ENCODE measurements at regions not wholly inside any gene's neighbourhood (a gene's known extent, or its start where the extent isn't known, plus 50 kb on each side); places are given as distances from the start of the nearest gene placed in this dataset.

DNA sequence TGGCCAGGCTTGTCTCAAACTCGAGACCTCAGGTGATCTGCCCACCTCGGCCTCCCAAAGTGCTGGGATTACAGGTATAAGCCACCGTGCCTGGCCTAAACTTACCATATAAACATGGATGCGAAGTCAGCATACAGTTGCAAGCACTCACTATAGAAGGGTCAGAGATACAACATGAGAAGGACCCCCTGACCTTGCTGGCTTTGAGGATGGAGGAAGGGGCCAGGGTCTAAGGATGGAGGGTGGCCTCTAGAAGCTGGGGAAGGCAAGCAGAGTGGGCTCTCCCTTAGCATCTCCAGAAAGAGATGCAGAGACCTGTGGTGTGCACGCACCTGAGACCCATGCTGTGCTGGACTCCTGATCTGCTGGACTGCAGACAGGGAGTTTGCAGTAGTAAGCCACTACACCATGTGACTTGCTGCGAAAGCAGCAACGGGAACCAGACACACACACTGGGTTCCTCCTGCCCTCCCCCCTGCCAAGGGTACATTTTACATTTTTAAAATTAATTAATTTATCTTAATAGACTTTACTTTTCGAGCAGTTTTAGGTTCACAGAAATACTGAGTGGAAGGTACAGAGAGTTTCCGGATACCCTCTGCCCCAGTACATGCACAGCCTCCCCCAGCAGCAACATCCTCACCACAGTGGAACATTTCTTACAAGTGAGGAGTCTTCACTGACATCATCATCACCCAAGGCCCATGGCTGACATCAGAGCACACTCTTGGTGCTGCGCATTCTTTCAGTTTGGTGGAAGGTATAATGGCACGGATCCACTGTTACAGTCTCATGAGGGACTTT is 170.1 kb upstream of the B3GAT1 start:
- no peak overlapping the region for H3K4me3 ChIP-seq
- no peak for TF ChIP-seq POLR2A (IDR thresholded peaks at IDR 0.05)
- no peak for TF ChIP-seq EP300 (IDR thresholded peaks at IDR 0.05)
- TF ChIP-seq CTCF (IDR thresholded peaks at IDR 0.05): no peak
- no peaks in the 10 kb centered on the region for H3K4me1 ChIP-seq (ENCODE audit: insufficient read depth)
- H3K36me3 ChIP-seq: no peaks in the 10 kb centered on the region
- intact Hi-C loops (cut with DNase I): loop anchor here in 1 of 4 donors (10.0 kb wide), 1 partner anchor 63 kb away; no protein-coding TSS in a partner anchor
- H3K9me3 ChIP-seq: no peaks in the 10 kb centered on the region
- no peaks in the 10 kb centered on the region for H3K27me3 ChIP-seq
- no peak overlapping the region for H3K27ac ChIP-seq
- WGBS, 3 donors: 84 to 85% (median 84%) methylated on average over 11 of the region's 11 CpGs
- DNase-seq: no peak

GRCh38 chr11:134581121-134581626 is 169.1 kb upstream of the B3GAT1 start:
- Histone ChIP-seq H3K27me3 (no peaks in the 10 kb centered on the region), H3K36me3 (no peaks in the 10 kb centered on the region), H3K9me3 (no peaks in the 10 kb centered on the region), H3K4me3 (no peak overlapping the region), H3K27ac (no peak overlapping the region), H3K4me1 (ENCODE audit: insufficient read depth) (no peaks in the 10 kb centered on the region)
- TF ChIP-seq EP300 (IDR thresholded peaks at IDR 0.05) (no peak), POLR2A (IDR thresholded peaks at IDR 0.05) (no peak), CTCF (IDR thresholded peaks at IDR 0.05) (no peak)
- intact Hi-C loops (cut with DNase I): loop anchor here in 1 of 4 donors (10.0 kb wide), 1 partner anchor 64 kb away; no protein-coding TSS in a partner anchor
- DNase-seq: no peak
- WGBS, 3 donors: 71 to 78% (median 75%) methylated on average over 9 of the region's 9 CpGs

DNA sequence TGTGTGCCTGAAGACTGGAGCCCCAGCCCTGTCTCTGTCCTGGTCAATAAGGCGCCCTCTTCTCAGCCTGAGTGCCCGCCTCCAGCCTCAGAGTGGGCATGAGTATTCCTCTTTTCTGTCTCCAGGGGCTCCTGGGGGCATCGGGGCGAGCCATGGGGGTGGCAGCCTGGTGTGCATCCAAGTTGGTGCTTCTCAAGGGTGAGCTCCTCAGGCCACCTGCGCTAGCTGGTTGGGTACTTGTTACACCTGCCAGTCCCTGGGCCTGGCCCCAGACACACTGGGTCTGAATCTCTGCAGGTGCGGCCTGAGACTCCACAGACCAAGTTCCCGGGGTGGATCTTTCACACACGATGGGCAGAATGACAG is 168.6 kb upstream of the B3GAT1 start:
- no peak overlapping the region for H3K27ac ChIP-seq
- 85 to 90% (median 88%) methylated on average over 8 of the region's 8 CpGs for WGBS, 3 donors
- TF ChIP-seq EP300 (IDR thresholded peaks at IDR 0.05): no peak
- no peak for TF ChIP-seq CTCF (IDR thresholded peaks at IDR 0.05)
- TF ChIP-seq POLR2A (IDR thresholded peaks at IDR 0.05): no peak
- H3K9me3 ChIP-seq: no peaks in the 10 kb centered on the region
- H3K4me3 ChIP-seq: no peak overlapping the region
- no peak for DNase-seq
- no peaks in the 10 kb centered on the region for H3K36me3 ChIP-seq
- intact Hi-C loops (cut with DNase I): loop anchor here in 1 of 4 donors (10.0 kb wide), 1 partner anchor 64 kb away; no protein-coding TSS in a partner anchor
- H3K27me3 ChIP-seq: no peaks in the 10 kb centered on the region
- H3K4me1 ChIP-seq (ENCODE audit: insufficient read depth): no peaks in the 10 kb centered on the region

DNA sequence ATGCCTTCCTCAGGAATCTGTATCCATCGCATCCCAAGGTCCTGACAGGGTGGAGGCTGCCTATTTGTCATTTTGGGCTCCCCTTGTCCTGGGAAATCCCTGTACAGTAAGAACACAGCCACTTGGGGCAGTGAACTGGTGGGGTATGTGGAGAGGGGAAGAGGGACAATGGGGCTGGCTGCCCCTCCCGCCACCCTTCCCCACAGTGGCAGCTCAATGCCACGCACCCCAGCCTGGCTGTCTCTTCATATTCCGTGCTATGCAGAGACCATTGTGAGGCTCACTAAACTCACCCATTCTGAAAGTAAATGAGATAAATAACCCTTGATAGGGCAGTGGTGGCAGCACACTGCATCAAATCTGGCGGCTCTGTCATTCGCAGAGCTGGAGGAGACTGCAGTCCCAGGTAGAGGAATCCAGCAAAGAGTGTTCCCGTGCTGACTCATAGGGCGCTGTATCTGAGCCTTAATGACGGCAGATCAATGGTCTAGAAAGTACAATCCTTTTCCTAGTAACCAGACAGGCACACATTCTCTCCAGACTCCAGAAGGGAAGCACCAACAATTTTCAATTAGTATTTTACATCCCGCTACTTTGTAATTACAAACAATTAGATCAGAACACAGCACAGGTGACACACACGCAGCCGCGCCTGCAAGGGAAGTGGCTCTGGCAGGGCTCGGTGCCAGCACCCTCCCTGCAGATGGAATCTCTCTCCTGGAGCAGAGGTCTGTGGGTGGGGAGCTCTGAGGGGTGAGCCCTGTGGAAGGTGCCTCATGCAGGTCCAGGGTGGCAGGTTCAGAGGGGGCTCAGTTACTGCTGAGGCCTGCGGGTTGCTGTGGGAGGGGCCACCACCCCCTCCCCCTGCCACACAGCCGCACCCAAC is 167.9 kb upstream of the B3GAT1 start:
- H3K4me1 ChIP-seq (ENCODE audit: insufficient read depth): no peaks in the 10 kb centered on the region
- DNase-seq: no peak
- H3K27me3 ChIP-seq: no peaks in the 10 kb centered on the region
- H3K4me3 ChIP-seq: no peak overlapping the region
- no peak overlapping the region for H3K27ac ChIP-seq
- no peaks in the 10 kb centered on the region for H3K9me3 ChIP-seq
- no peaks in the 10 kb centered on the region for H3K36me3 ChIP-seq
- WGBS, 3 donors: 77 to 79% (median 78%) methylated on average over 15 to 16 of the region's 16 CpGs
- no peak for TF ChIP-seq CTCF (IDR thresholded peaks at IDR 0.05)
- no peak for TF ChIP-seq EP300 (IDR thresholded peaks at IDR 0.05)
- TF ChIP-seq POLR2A (IDR thresholded peaks at IDR 0.05): no peak
- intact Hi-C loops (cut with DNase I): loop anchor here in 1 of 4 donors (10.0 kb wide), 1 partner anchor 65 kb away; no protein-coding TSS in a partner anchor
